ENCODE measurements at regions not wholly inside any gene's neighbourhood (a gene's known extent, or its start where the extent isn't known, plus 50 kb on each side); places are given as distances from the start of the nearest gene placed in this dataset.

GRCh38 chr7:19369182-19369581, 224.0 kb upstream of the FERD3L start:
- no peak overlapping the region for H2AFZ ChIP-seq (ENCODE audit: low read length)
- 0 out of 4 replicates have a peak overlapping the region, but pooled peaks have one; percentile 1 to 29 for H3K4me2 ChIP-seq (ENCODE audit: insufficient read depth in 1 of 2, low read depth in 2 of 2, low read length in 2 of 2)
- no peak overlapping the region for H2BK15ac ChIP-seq (ENCODE audit: low read length)
- H3K23ac ChIP-seq (ENCODE audit: insufficient read length) = no peak overlapping the region
- H4K8ac ChIP-seq (ENCODE audit: extremely low read depth, insufficient read depth, low read length) = no peak overlapping the region
- H3K36me3 ChIP-seq (ENCODE audit: control insufficient read depth in 2 of 4, insufficient read depth in 4 of 4, low read length in 3 of 4) = no peaks in the 10 kb centered on the region; a peak in 1 of 8 replicates
- no peak overlapping the region for H3K18ac ChIP-seq (ENCODE audit: extremely low read depth, low read length)
- no peak overlapping the region for H4K5ac ChIP-seq (ENCODE audit: insufficient read length, low read depth, low read length)
- ChIA-PET POLR2A (ENCODE audit: partially characterized antibody) (no interaction called here), CTCF (ENCODE audit: partially characterized antibody) (interaction anchor here (0.9 to 2.0 kb wide), 5 partner anchors 13 to 106 kb away, joined by 3 to 7 read pairs (median 3); no protein-coding TSS in a partner anchor)
- no peak overlapping the region; the same call in 1 of the 2 replicates for H2BK12ac ChIP-seq (ENCODE audit: low read depth, low read length)
- no peaks in the 10 kb centered on the region for H3K79me2 ChIP-seq (ENCODE audit: control insufficient read depth in 1 of 2, insufficient read depth in 2 of 2, low read length in 2 of 2)
- H4K91ac ChIP-seq (replicated peaks; ENCODE audit: insufficient read length, low read length) = no peak overlapping the region
- DNase-seq (ENCODE audit: low read depth in 1 of 2, low spot score in 2 of 2) = no peak
- no peaks in the 10 kb centered on the region for H3K27me3 ChIP-seq (replicated peaks in 1 of 4; ENCODE audit: control insufficient read depth in 3 of 4, extremely low read depth in 1 of 4, insufficient read depth in 3 of 4, low read length in 3 of 4)
- peak; percentile 85 for FAIRE-seq
- H3K4ac ChIP-seq (replicated peaks; ENCODE audit: insufficient read length, low read depth, low read length) = no peak overlapping the region
- H3K9me3 ChIP-seq (ENCODE audit: insufficient read depth in 2 of 2, low read depth in 1 of 2, low read length in 1 of 2) = no peaks in the 10 kb centered on the region
- H3K56ac ChIP-seq (replicated peaks; ENCODE audit: insufficient read length, low read depth, low read length) = no peak overlapping the region
- peaks cover 0 to 11% (median 4%) of the 10 kb centered on the region in 4 experiments; a peak in 4 of 7 replicates for H3K4me1 ChIP-seq (replicated peaks in 1 of 4; ENCODE audit: control insufficient read depth in 3 of 4, insufficient read depth in 4 of 4, low read length in 3 of 4)
- H4K20me1 ChIP-seq (replicated peaks in 1 of 2; ENCODE audit: control insufficient read depth in 1 of 2, insufficient read depth in 2 of 2, low read length in 2 of 2) = no peaks in the 10 kb centered on the region
- H2AK5ac ChIP-seq (ENCODE audit: low read depth, low read length) = no peak overlapping the region; the same call in 1 of the 2 replicates
- WGBS, 2 experiments (ENCODE audit: extremely low coverage in 1 of 2, insufficient coverage in 1 of 2, insufficient read length in 1 of 2, insufficient replicate concordance in 2 of 2, low coverage in 1 of 2, low lambda C conversion rate in 2 of 2, missing lambda C conversion rate in 1 of 2) = 56% methylated on average over 2 of the region's 2 CpGs; no CpG with 5 or more reads in 1 of the 2 experiments
- 0 out of 2 replicates have a peak overlapping the region, but pooled peaks have one; percentile 37 for H2BK5ac ChIP-seq (ENCODE audit: low read depth, low read length)
- no peak overlapping the region for H3K4me3 ChIP-seq (ENCODE audit: extremely low read depth in 1 of 4, insufficient read depth in 2 of 4, low read depth in 3 of 4, low read length in 4 of 4)
- no peak overlapping the region for H3K9ac ChIP-seq (replicated peaks in 1 of 4; ENCODE audit: extremely low read depth in 1 of 4, low read depth in 3 of 4, low read length in 3 of 4)
- H3K23me2 ChIP-seq (ENCODE audit: low read depth, low read length) = no peaks in the 10 kb centered on the region
- H3K14ac ChIP-seq (ENCODE audit: insufficient read length) = no peak overlapping the region
- no peaks in the 10 kb centered on the region for H3K79me1 ChIP-seq (ENCODE audit: low read depth, low read length)
- peak; percentile 48; the same call in 1 of the 2 replicates for TF ChIP-seq TEAD4 (IDR thresholded peaks at IDR 0.05; ENCODE audit: low read depth, low read length)
- no peak for TF ChIP-seq FOSL1 (IDR thresholded peaks at IDR 0.05; ENCODE audit: insufficient read depth, low read depth, low read length)
- no peak overlapping the region for H2BK120ac ChIP-seq (replicated peaks; ENCODE audit: low read depth, low read length)
- no peak overlapping the region for H2BK20ac ChIP-seq (ENCODE audit: low read length)
- H3K27ac ChIP-seq (ENCODE audit: low read depth, low read length) = no peak overlapping the region

Measured in H1 (cell line).